ENCODE measurements at regions not wholly inside any gene's neighbourhood (a gene's known extent, or its start where the extent isn't known, plus 50 kb on each side); places are given as distances from the start of the nearest gene placed in this dataset.

- Histone ChIP-seq H3K9ac (ENCODE audit: insufficient read depth, low read depth, low read length) (no peak overlapping the region), H3K4me2 (ENCODE audit: low read depth, low read length) (no peak overlapping the region), H3K79me2 (ENCODE audit: insufficient read depth, low read length) (no peaks in the 10 kb centered on the region), H4K20me1 (ENCODE audit: insufficient read depth, low read length) (no peaks in the 10 kb centered on the region), H3K4me1 (ENCODE audit: insufficient read depth, low read length) (no peaks in the 10 kb centered on the region), H3K4me3 (replicated peaks in 1 of 3; ENCODE audit: insufficient read depth in 1 of 3, low read depth in 2 of 3, low read length in 3 of 3) (no peak overlapping the region), H3K27me3 (ENCODE audit: control insufficient read depth in 1 of 2, insufficient read depth in 2 of 2, low read length in 2 of 2) (no peaks in the 10 kb centered on the region), H3K9me3 (ENCODE audit: low read length) (no peaks in the 10 kb centered on the region), H2AFZ (ENCODE audit: low read length) (no peak overlapping the region), H3K36me3 (replicated peaks in 1 of 2; ENCODE audit: control insufficient read depth in 1 of 2, insufficient read depth in 2 of 2, low read length in 2 of 2) (no peaks in the 10 kb centered on the region), H3K27ac (ENCODE audit: extremely low read length, insufficient read depth, low read length) (no peak overlapping the region)
- WGBS (ENCODE audit: low lambda C conversion rate): 0% methylated on average over 2 of the region's 2 CpGs
- ChIA-PET CTCF (ENCODE audit: low intra/inter-chr PET ratio, low total read pairs) (no interaction called here), POLR2A (no interaction called here)
- in situ Hi-C loops (cut with HindIII; ENCODE audit: extremely low pct_ligation_motif_present, low pct_unique_long_range_greater_than_20kb): no loop called here
- FAIRE-seq: no peak
- intact Hi-C loops (cut with micrococcal nuclease; ENCODE audit: unreplicated experiment): no loop called here
- no peak for TF ChIP-seq ZNF773 (CRISPR knock-in tag; IDR thresholded peaks at IDR 0.05; ENCODE audit: borderline replicate concordance)
- no peak for TF ChIP-seq CC2D1A (CRISPR knock-in tag; IDR thresholded peaks at IDR 0.05)
- TF ChIP-seq MIER3 (CRISPR knock-in tag; IDR thresholded peaks at IDR 0.05; ENCODE audit: borderline replicate concordance): no peak
- TF ChIP-seq ARHGAP35 (CRISPR knock-in tag; IDR thresholded peaks at IDR 0.05; ENCODE audit: borderline replicate concordance): no peak
- no peak for TF ChIP-seq DDIT3 (CRISPR knock-in tag; IDR thresholded peaks at IDR 0.05)
- TF ChIP-seq KAT7 (CRISPR knock-in tag; IDR thresholded peaks at IDR 0.05; ENCODE audit: borderline replicate concordance): no peak
- BruUV-seq (replicated peaks): no TSS peak
- DNase-seq (ENCODE audit: low spot score): no peak
- ATAC-seq: no peak
Measured at GRCh38 chr4:180770265-180770664, 1472.9 kb upstream of the TENM3 start.

GRCh38 chr4:180784940-180785339 lies 1458.3 kb upstream of the TENM3 start:
- FAIRE-seq: no peak
- no peaks in the 10 kb centered on the region for H3K79me2 ChIP-seq (ENCODE audit: insufficient read depth, low read length)
- no peak overlapping the region for H3K4me2 ChIP-seq (ENCODE audit: low read depth, low read length)
- intact Hi-C loops (cut with micrococcal nuclease; ENCODE audit: unreplicated experiment): no loop called here
- no peak for ATAC-seq
- H3K27ac ChIP-seq (ENCODE audit: extremely low read length, insufficient read depth, low read length): no peak overlapping the region
- no peaks in the 10 kb centered on the region for H3K36me3 ChIP-seq (replicated peaks in 1 of 2; ENCODE audit: control insufficient read depth in 1 of 2, insufficient read depth in 2 of 2, low read length in 2 of 2)
- BruUV-seq (replicated peaks): no TSS peak
- in situ Hi-C loops (cut with HindIII; ENCODE audit: extremely low pct_ligation_motif_present, low pct_unique_long_range_greater_than_20kb): no loop called here
- WGBS (ENCODE audit: low lambda C conversion rate): 61% methylated on average over 5 of the region's 5 CpGs
- H3K4me3 ChIP-seq (replicated peaks in 1 of 3; ENCODE audit: insufficient read depth in 1 of 3, low read depth in 2 of 3, low read length in 3 of 3): no peak overlapping the region
- CTCF ChIA-PET (ENCODE audit: low intra/inter-chr PET ratio, low total read pairs): no interaction called here
- no peaks in the 10 kb centered on the region for H3K9me3 ChIP-seq (ENCODE audit: low read length)
- H4K20me1 ChIP-seq (ENCODE audit: insufficient read depth, low read length): no peaks in the 10 kb centered on the region
- H3K27me3 ChIP-seq (ENCODE audit: control insufficient read depth in 1 of 2, insufficient read depth in 2 of 2, low read length in 2 of 2): no peaks in the 10 kb centered on the region
- POLR2A ChIA-PET: no interaction called here
- H3K9ac ChIP-seq (ENCODE audit: insufficient read depth, low read depth, low read length): no peak overlapping the region
- no peaks in the 10 kb centered on the region for H3K4me1 ChIP-seq (ENCODE audit: insufficient read depth, low read length)
- no peak overlapping the region for H2AFZ ChIP-seq (ENCODE audit: low read length)
- DNase-seq (ENCODE audit: low spot score): no peak
- TF ChIP-seq ZBTB25 (CRISPR knock-in tag; IDR thresholded peaks at IDR 0.05): no peak
- TF ChIP-seq RAD51 (IDR thresholded peaks at IDR 0.05; ENCODE audit: borderline replicate concordance): no peak
- no peak for TF ChIP-seq KDM5B (CRISPR knock-in tag; IDR thresholded peaks at IDR 0.05; ENCODE audit: borderline replicate concordance)
- TF ChIP-seq ETS1 (CRISPR knock-in tag; IDR thresholded peaks at IDR 0.05): no peak
- no peak for TF ChIP-seq MBD4 (IDR thresholded peaks at IDR 0.05; ENCODE audit: borderline replicate concordance, low read length)
- no peak for TF ChIP-seq ZNF614 (CRISPR knock-in tag; IDR thresholded peaks at IDR 0.05; ENCODE audit: borderline replicate concordance)
- no peak for TF ChIP-seq TEAD2 (CRISPR knock-in tag; IDR thresholded peaks at IDR 0.05)
- TF ChIP-seq HNRNPK (IDR thresholded peaks at IDR 0.05; ENCODE audit: low read depth, low read length, poor library complexity, severe bottlenecking): no peak
- TF ChIP-seq EZH2 (conservative IDR thresholded peaks at IDR 0.05; ENCODE audit: low read depth, low read length): no peak
- TF ChIP-seq HNF4G (IDR thresholded peaks at IDR 0.05; ENCODE audit: borderline replicate concordance, low read depth, low read length): no peak
- TF ChIP-seq HNF4G (CRISPR knock-in tag; IDR thresholded peaks at IDR 0.05; ENCODE audit: borderline replicate concordance, low read depth): no peak
- no peak for TF ChIP-seq AGO2 (optimal IDR thresholded peaks at IDR 0.05; ENCODE audit: low read depth, low read length)
- no peak for TF ChIP-seq ZFP62 (CRISPR knock-in tag; IDR thresholded peaks at IDR 0.05)
- no peak for TF ChIP-seq FOXK1 (CRISPR knock-in tag; IDR thresholded peaks at IDR 0.05; ENCODE audit: borderline replicate concordance, low read depth)

Measured in HepG2 (cell line).